ENCODE measurements at regions not wholly inside any gene's neighbourhood (a gene's known extent, or its start where the extent isn't known, plus 50 kb on each side); places are given as distances from the start of the nearest gene placed in this dataset.

DNA sequence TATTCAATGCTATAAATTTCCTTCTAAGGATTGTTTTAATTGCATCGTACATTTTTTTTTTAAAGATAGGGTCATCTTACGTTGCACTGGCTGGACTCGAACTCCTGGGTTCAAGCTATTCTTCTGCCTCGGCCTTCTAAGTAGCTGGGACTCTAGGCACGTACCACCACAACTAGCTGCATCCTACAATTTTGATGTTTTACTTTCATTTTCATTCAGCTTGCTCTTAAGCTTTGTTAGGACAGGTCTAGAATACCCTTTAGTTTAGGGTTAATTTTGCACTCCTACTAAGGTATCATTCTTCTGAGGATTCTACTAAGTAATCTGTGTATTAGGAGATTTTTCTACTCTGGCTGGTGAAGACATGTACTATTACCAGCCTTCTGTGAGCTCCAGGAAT is 50.2 kb upstream of the C1GALT1C1 start:
- no peak overlapping the region for H3K4me3 ChIP-seq (ENCODE audit: low read depth, low read length)
- TF ChIP-seq, protein P1, sequence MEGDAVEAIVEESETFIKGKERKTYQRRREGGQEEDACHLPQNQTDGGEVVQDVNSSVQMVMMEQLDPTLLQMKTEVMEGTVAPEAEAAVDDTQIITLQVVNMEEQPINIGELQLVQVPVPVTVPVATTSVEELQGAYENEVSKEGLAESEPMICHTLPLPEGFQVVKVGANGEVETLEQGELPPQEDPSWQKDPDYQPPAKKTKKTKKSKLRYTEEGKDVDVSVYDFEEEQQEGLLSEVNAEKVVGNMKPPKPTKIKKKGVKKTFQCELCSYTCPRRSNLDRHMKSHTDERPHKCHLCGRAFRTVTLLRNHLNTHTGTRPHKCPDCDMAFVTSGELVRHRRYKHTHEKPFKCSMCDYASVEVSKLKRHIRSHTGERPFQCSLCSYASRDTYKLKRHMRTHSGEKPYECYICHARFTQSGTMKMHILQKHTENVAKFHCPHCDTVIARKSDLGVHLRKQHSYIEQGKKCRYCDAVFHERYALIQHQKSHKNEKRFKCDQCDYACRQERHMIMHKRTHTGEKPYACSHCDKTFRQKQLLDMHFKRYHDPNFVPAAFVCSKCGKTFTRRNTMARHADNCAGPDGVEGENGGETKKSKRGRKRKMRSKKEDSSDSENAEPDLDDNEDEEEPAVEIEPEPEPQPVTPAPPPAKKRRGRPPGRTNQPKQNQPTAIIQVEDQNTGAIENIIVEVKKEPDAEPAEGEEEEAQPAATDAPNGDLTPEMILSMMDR (conservative IDR thresholded peaks at IDR 0.05; ENCODE audit: low read depth, low read length): no peak
- no peak for DNase-seq (ENCODE audit: low read depth)
